Fibroblast of the aortic adventitia (primary cell): ENCODE measurements at regions not wholly inside any gene's neighbourhood (a gene's known extent, or its start where the extent isn't known, plus 50 kb on each side); places are given as distances from the start of the nearest gene placed in this dataset.

ENCODE experiments used
- DNase-seq: peaks from one replicate; pipeline ENCODE4 v3.0.0-alpha.2; 2010; ENCODE audit warnings: low read depth
- H3K4me3 ChIP-seq: 2 replicates; pipeline ENCODE4 v1.5.1; 2011; ENCODE audit warnings: low read depth, mild to moderate bottlenecking, control low read depth, low read length, moderate library complexity
- CTCF ChIP-seq: IDR thresholded peaks from 2 replicates; pipeline ENCODE4 v1.5.1; 2011; ENCODE audit warnings: mild to moderate bottlenecking, low read length, control low read depth, inconsistent platforms; ENCODE audit not compliant: insufficient read depth

- peak; percentile 17 for TF ChIP-seq CTCF
- DNase-seq: peak; percentile 86
- H3K4me3 ChIP-seq: no peak overlapping the region
These were observed 94.3 kb downstream of the PSMG1 start for GRCh38 chr21:39088831-39089380.

GRCh38 chr21:39088031-39088370 lies 95.2 kb downstream of the PSMG1 start:
- DNase-seq: no peak
- TF ChIP-seq CTCF: no peak
- H3K4me3 ChIP-seq: no peak overlapping the region

- no peak overlapping the region for H3K4me3 ChIP-seq
- TF ChIP-seq CTCF: no peak
- DNase-seq: peak; percentile 30
These were observed 95.8 kb downstream of the PSMG1 start for GRCh38 chr21:39087238-39088030.

- H3K4me3 ChIP-seq: no peak overlapping the region
- no peak for DNase-seq
- TF ChIP-seq CTCF: peak; percentile 3
These were observed 96.7 kb downstream of the PSMG1 start for GRCh38 chr21:39086547-39086946.

GRCh38 chr21:39085843-39086405 lies 97.3 kb downstream of the PSMG1 start:
- DNase-seq: no peak
- no peak overlapping the region for H3K4me3 ChIP-seq
- TF ChIP-seq CTCF: no peak

- H3K4me3 ChIP-seq: no peak overlapping the region
- TF ChIP-seq CTCF: no peak
- DNase-seq: no peak
These were observed 98.1 kb downstream of the PSMG1 start for GRCh38 chr21:39084979-39085729.
